ENCODE measurements at regions not wholly inside any gene's neighbourhood (a gene's known extent, or its start where the extent isn't known, plus 50 kb on each side); places are given as distances from the start of the nearest gene placed in this dataset.
"Not testable (repeated sequence)": the region's sequence is repeated elsewhere in the genome, so short reads cannot be mapped to it uniquely, and the experiment has no call there.

- H3K9me3 ChIP-seq (ENCODE audit: low read depth, low read length, poor library complexity, severe bottlenecking); BruUV-seq (replicated peaks); H3K36me3 ChIP-seq (ENCODE audit: insufficient read depth, low read length, poor library complexity, severe bottlenecking); POLR2A ChIA-PET (ENCODE audit: low non-redundant PET); intact Hi-C loops (cut with micrococcal nuclease; ENCODE audit: unreplicated experiment); H3K27ac ChIP-seq (ENCODE audit: low read depth, low read length, poor library complexity, severe bottlenecking); H3K27me3 ChIP-seq (replicated peaks; ENCODE audit: insufficient read depth, low read depth, low read length, poor library complexity); H3K4me1 ChIP-seq (ENCODE audit: insufficient read depth, low read length, poor library complexity, severe bottlenecking); H3K4me3 ChIP-seq (ENCODE audit: low read depth, low read length, poor library complexity, severe bottlenecking): not testable (repeated sequence)
- DNase-seq (ENCODE audit: low spot score): peak; percentile 33
- TF ChIP-seq, protein P1, sequence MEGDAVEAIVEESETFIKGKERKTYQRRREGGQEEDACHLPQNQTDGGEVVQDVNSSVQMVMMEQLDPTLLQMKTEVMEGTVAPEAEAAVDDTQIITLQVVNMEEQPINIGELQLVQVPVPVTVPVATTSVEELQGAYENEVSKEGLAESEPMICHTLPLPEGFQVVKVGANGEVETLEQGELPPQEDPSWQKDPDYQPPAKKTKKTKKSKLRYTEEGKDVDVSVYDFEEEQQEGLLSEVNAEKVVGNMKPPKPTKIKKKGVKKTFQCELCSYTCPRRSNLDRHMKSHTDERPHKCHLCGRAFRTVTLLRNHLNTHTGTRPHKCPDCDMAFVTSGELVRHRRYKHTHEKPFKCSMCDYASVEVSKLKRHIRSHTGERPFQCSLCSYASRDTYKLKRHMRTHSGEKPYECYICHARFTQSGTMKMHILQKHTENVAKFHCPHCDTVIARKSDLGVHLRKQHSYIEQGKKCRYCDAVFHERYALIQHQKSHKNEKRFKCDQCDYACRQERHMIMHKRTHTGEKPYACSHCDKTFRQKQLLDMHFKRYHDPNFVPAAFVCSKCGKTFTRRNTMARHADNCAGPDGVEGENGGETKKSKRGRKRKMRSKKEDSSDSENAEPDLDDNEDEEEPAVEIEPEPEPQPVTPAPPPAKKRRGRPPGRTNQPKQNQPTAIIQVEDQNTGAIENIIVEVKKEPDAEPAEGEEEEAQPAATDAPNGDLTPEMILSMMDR (conservative IDR thresholded peaks at IDR 0.05; ENCODE audit: low read depth, low read length): peak; percentile 45
- CTCF ChIA-PET: interaction anchor here (0.7 kb wide), 1 partner anchor 89 kb away, joined by 4 read pairs; no protein-coding TSS in a partner anchor
Observed at GRCh38 chr9:85818971-85819370, 77.2 kb upstream of the AGTPBP1 start.

- H3K4me1 ChIP-seq (ENCODE audit: insufficient read depth, low read length, poor library complexity, severe bottlenecking); H3K9me3 ChIP-seq (ENCODE audit: low read depth, low read length, poor library complexity, severe bottlenecking); H3K27ac ChIP-seq (ENCODE audit: low read depth, low read length, poor library complexity, severe bottlenecking); H3K36me3 ChIP-seq (ENCODE audit: insufficient read depth, low read length, poor library complexity, severe bottlenecking); H3K27me3 ChIP-seq (replicated peaks; ENCODE audit: insufficient read depth, low read depth, low read length, poor library complexity); DNase-seq (ENCODE audit: low spot score); POLR2A ChIA-PET (ENCODE audit: low non-redundant PET); CTCF ChIA-PET; BruUV-seq (replicated peaks); H3K4me3 ChIP-seq (ENCODE audit: low read depth, low read length, poor library complexity, severe bottlenecking): not testable (repeated sequence)
- intact Hi-C loops (cut with micrococcal nuclease; ENCODE audit: unreplicated experiment): loop anchor here (10.0 kb wide), 1 partner anchor 424 kb away; no protein-coding TSS in a partner anchor
Observed at GRCh38 chr9:85820598-85820997, 78.8 kb upstream of the AGTPBP1 start.

DNA sequence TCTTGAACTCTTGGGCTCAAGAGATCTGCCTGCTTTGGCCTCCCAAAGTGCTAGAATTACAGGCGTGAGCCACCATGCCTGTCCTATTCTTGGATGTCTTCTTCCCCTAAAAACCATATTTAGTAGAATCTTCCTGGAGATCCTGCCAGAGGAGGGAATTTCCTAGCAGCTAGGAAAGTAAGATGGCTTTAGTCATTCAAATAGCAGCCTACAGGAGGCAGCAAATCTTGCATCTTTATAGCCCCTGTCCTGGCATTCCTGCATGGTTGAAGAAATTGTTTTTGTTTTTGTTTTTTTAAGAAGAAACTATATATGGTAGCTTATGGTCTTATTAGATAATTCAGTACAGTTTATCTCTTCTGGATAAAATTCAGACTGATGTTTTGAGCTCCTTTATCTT lies 83.2 kb upstream of the AGTPBP1 start:
- CTCF ChIA-PET: interaction anchor here (0.6 to 1.2 kb wide), 3 partner anchors 75 to 377 kb away, joined by 3 read pairs; no protein-coding TSS in a partner anchor
- H3K27me3 ChIP-seq (replicated peaks; ENCODE audit: insufficient read depth, low read depth, low read length, poor library complexity); H3K36me3 ChIP-seq (ENCODE audit: insufficient read depth, low read length, poor library complexity, severe bottlenecking); H3K4me1 ChIP-seq (ENCODE audit: insufficient read depth, low read length, poor library complexity, severe bottlenecking); POLR2A ChIA-PET (ENCODE audit: low non-redundant PET); H3K9me3 ChIP-seq (ENCODE audit: low read depth, low read length, poor library complexity, severe bottlenecking); H3K27ac ChIP-seq (ENCODE audit: low read depth, low read length, poor library complexity, severe bottlenecking); H3K4me3 ChIP-seq (ENCODE audit: low read depth, low read length, poor library complexity, severe bottlenecking); BruUV-seq (replicated peaks): not testable (repeated sequence)
- TF ChIP-seq, protein P1 (conservative IDR thresholded peaks at IDR 0.05; ENCODE audit: low read depth, low read length): peak; percentile 56
- peak; percentile 39 for DNase-seq (ENCODE audit: low spot score)
- intact Hi-C loops (cut with micrococcal nuclease; ENCODE audit: unreplicated experiment): loop anchor here (2.0 to 10.0 kb wide), 2 partner anchors 76 to 420 kb away; no protein-coding TSS in a partner anchor

DNA sequence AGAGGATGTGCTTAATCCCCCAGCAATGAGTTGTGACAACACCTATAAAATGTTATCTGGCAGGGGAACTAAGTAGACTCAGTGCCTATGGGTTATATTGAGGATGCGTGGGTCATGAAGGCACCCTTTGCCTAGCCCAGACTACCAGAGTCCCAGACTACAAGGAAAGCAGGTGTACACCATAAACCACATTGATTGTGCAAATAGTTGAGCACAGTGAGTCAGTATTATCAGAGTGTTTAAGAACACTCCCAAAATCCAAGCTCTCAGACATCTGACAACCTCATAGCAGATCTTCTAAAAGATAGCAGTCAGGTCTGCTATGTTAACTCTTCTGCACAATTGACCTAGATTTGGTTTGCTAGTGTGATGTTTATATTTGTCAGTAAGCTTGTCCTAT lies 92.8 kb upstream of the AGTPBP1 start:
- H3K4me1 ChIP-seq (ENCODE audit: insufficient read depth, low read length, poor library complexity, severe bottlenecking); H3K27ac ChIP-seq (ENCODE audit: low read depth, low read length, poor library complexity, severe bottlenecking); BruUV-seq (replicated peaks); H3K9me3 ChIP-seq (ENCODE audit: low read depth, low read length, poor library complexity, severe bottlenecking); DNase-seq (ENCODE audit: low spot score); intact Hi-C loops (cut with micrococcal nuclease; ENCODE audit: unreplicated experiment); H3K4me3 ChIP-seq (ENCODE audit: low read depth, low read length, poor library complexity, severe bottlenecking); CTCF ChIA-PET; POLR2A ChIA-PET (ENCODE audit: low non-redundant PET); H3K36me3 ChIP-seq (ENCODE audit: insufficient read depth, low read length, poor library complexity, severe bottlenecking); H3K27me3 ChIP-seq (replicated peaks; ENCODE audit: insufficient read depth, low read depth, low read length, poor library complexity): not testable (repeated sequence)

DNA sequence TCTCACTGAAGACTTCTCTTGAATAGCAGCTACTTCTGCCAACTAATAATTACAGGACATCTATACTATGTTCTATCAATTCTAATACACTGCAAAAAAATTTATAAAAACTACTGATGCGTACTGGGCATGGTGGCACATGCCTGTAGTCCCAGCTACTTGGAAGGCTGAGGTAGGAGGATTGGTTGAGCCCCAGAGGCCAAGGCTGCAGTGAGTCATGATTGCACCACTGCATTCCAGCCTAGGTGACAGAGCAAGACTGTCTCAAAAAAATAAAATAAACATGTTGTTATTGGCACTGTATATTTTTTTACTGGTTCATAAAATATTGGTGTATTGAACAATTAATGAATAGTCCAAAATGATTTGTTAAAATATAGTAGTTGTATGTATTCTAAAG lies 97.0 kb upstream of the NAA35 start:
- H3K4me1 ChIP-seq (ENCODE audit: insufficient read depth, low read length, poor library complexity, severe bottlenecking); H3K27me3 ChIP-seq (replicated peaks; ENCODE audit: insufficient read depth, low read depth, low read length, poor library complexity); H3K4me3 ChIP-seq (ENCODE audit: low read depth, low read length, poor library complexity, severe bottlenecking); POLR2A ChIA-PET (ENCODE audit: low non-redundant PET); DNase-seq (ENCODE audit: low spot score); CTCF ChIA-PET; H3K27ac ChIP-seq (ENCODE audit: low read depth, low read length, poor library complexity, severe bottlenecking); intact Hi-C loops (cut with micrococcal nuclease; ENCODE audit: unreplicated experiment); H3K36me3 ChIP-seq (ENCODE audit: insufficient read depth, low read length, poor library complexity, severe bottlenecking); BruUV-seq (replicated peaks); H3K9me3 ChIP-seq (ENCODE audit: low read depth, low read length, poor library complexity, severe bottlenecking): not testable (repeated sequence)

GRCh38 chr9:85847782-85848181 lies 93.2 kb upstream of the NAA35 start:
- intact Hi-C loops (cut with micrococcal nuclease; ENCODE audit: unreplicated experiment); H3K27me3 ChIP-seq (replicated peaks; ENCODE audit: insufficient read depth, low read depth, low read length, poor library complexity); CTCF ChIA-PET; BruUV-seq (replicated peaks); H3K9me3 ChIP-seq (ENCODE audit: low read depth, low read length, poor library complexity, severe bottlenecking); DNase-seq (ENCODE audit: low spot score); POLR2A ChIA-PET (ENCODE audit: low non-redundant PET); H3K4me3 ChIP-seq (ENCODE audit: low read depth, low read length, poor library complexity, severe bottlenecking); H3K4me1 ChIP-seq (ENCODE audit: insufficient read depth, low read length, poor library complexity, severe bottlenecking); H3K27ac ChIP-seq (ENCODE audit: low read depth, low read length, poor library complexity, severe bottlenecking); H3K36me3 ChIP-seq (ENCODE audit: insufficient read depth, low read length, poor library complexity, severe bottlenecking): not testable (repeated sequence)
